ENCODE measurements at regions not wholly inside any gene's neighbourhood (a gene's known extent, or its start where the extent isn't known, plus 50 kb on each side); places are given as distances from the start of the nearest gene placed in this dataset.

- no peaks in the 10 kb centered on the region for H3K27me3 ChIP-seq (ENCODE audit: control insufficient read depth in 2 of 2, insufficient read depth in 2 of 2, low read length in 2 of 2)
- H3K27ac ChIP-seq (ENCODE audit: low read depth in 2 of 2, low read length in 2 of 2): no peak overlapping the region
- H3K4me1 ChIP-seq (ENCODE audit: control insufficient read depth in 2 of 2, insufficient read depth in 2 of 2, low read length in 2 of 2): no peaks in the 10 kb centered on the region
- no peaks in the 10 kb centered on the region for H3K9me3 ChIP-seq (ENCODE audit: control insufficient read depth in 2 of 2, low read length in 2 of 2)
- H3K9ac ChIP-seq (ENCODE audit: low read depth in 1 of 2, low read length in 2 of 2): no peak overlapping the region
- H3K36me3 ChIP-seq (ENCODE audit: control insufficient read depth in 2 of 2, insufficient read depth in 2 of 2, low read length in 2 of 2): no peaks in the 10 kb centered on the region
- H3K4me3 ChIP-seq (ENCODE audit: low read length in 2 of 2): no peak overlapping the region
Observed at GRCh38 chr12:127107744-127108143, 1159.2 kb upstream of the TMEM132C start.

GRCh38 chr12:127108360-127109215 lies 1158.4 kb upstream of the TMEM132C start:
- H3K27ac ChIP-seq (ENCODE audit: low read depth in 2 of 2, low read length in 2 of 2): no peak overlapping the region
- H3K4me3 ChIP-seq (ENCODE audit: low read length in 2 of 2): no peak overlapping the region
- no peaks in the 10 kb centered on the region for H3K27me3 ChIP-seq (ENCODE audit: control insufficient read depth in 2 of 2, insufficient read depth in 2 of 2, low read length in 2 of 2)
- no peaks in the 10 kb centered on the region for H3K4me1 ChIP-seq (ENCODE audit: control insufficient read depth in 2 of 2, insufficient read depth in 2 of 2, low read length in 2 of 2)
- no peaks in the 10 kb centered on the region for H3K36me3 ChIP-seq (ENCODE audit: control insufficient read depth in 2 of 2, insufficient read depth in 2 of 2, low read length in 2 of 2)
- no peaks in the 10 kb centered on the region for H3K9me3 ChIP-seq (ENCODE audit: control insufficient read depth in 2 of 2, low read length in 2 of 2)
- no peak overlapping the region for H3K9ac ChIP-seq (ENCODE audit: low read depth in 1 of 2, low read length in 2 of 2)

GRCh38 chr12:127113945-127114344 lies 1153.0 kb upstream of the TMEM132C start:
- H3K4me1 ChIP-seq (ENCODE audit: control insufficient read depth in 2 of 2, insufficient read depth in 2 of 2, low read length in 2 of 2): no peaks in the 10 kb centered on the region
- H3K9ac ChIP-seq (ENCODE audit: low read depth in 1 of 2, low read length in 2 of 2): no peak overlapping the region
- no peaks in the 10 kb centered on the region for H3K27me3 ChIP-seq (ENCODE audit: control insufficient read depth in 2 of 2, insufficient read depth in 2 of 2, low read length in 2 of 2)
- H3K27ac ChIP-seq (ENCODE audit: low read depth in 2 of 2, low read length in 2 of 2): no peak overlapping the region
- no peaks in the 10 kb centered on the region for H3K36me3 ChIP-seq (ENCODE audit: control insufficient read depth in 2 of 2, insufficient read depth in 2 of 2, low read length in 2 of 2)
- no peaks in the 10 kb centered on the region for H3K9me3 ChIP-seq (ENCODE audit: control insufficient read depth in 2 of 2, low read length in 2 of 2)
- H3K4me3 ChIP-seq (ENCODE audit: low read length in 2 of 2): no peak overlapping the region

- Histone ChIP-seq H3K9ac (ENCODE audit: low read depth in 1 of 2, low read length in 2 of 2) (no peak overlapping the region), H3K4me3 (ENCODE audit: low read length in 2 of 2) (no peak overlapping the region)
Observed at GRCh38 chr12:127115468-127116035, 1151.4 kb upstream of the TMEM132C start.

GRCh38 chr12:127118251-127118650 lies 1148.7 kb upstream of the TMEM132C start:
- H3K27ac ChIP-seq (ENCODE audit: low read depth in 2 of 2, low read length in 2 of 2): no peak overlapping the region
- no peaks in the 10 kb centered on the region for H3K4me1 ChIP-seq (ENCODE audit: control insufficient read depth in 2 of 2, insufficient read depth in 2 of 2, low read length in 2 of 2)

More at GRCh38 chr12:127115468-127116035, 1151.4 kb upstream of the TMEM132C start:
- no peaks in the 10 kb centered on the region for H3K36me3 ChIP-seq (ENCODE audit: control insufficient read depth in 2 of 2, insufficient read depth in 2 of 2, low read length in 2 of 2)
- no peak overlapping the region for H3K27ac ChIP-seq (ENCODE audit: low read depth in 2 of 2, low read length in 2 of 2)
- no peaks in the 10 kb centered on the region for H3K9me3 ChIP-seq (ENCODE audit: control insufficient read depth in 2 of 2, low read length in 2 of 2)
- H3K4me1 ChIP-seq (ENCODE audit: control insufficient read depth in 2 of 2, insufficient read depth in 2 of 2, low read length in 2 of 2): no peaks in the 10 kb centered on the region
- H3K27me3 ChIP-seq (ENCODE audit: control insufficient read depth in 2 of 2, insufficient read depth in 2 of 2, low read length in 2 of 2): no peaks in the 10 kb centered on the region

GRCh38 chr12:127119600-127120140 lies 1147.3 kb upstream of the TMEM132C start:
- Histone ChIP-seq H3K36me3 (ENCODE audit: control insufficient read depth in 2 of 2, insufficient read depth in 2 of 2, low read length in 2 of 2) (no peaks in the 10 kb centered on the region), H3K4me3 (ENCODE audit: low read length in 2 of 2) (no peak overlapping the region), H3K27ac (ENCODE audit: low read depth in 2 of 2, low read length in 2 of 2) (no peak overlapping the region), H3K9me3 (ENCODE audit: control insufficient read depth in 2 of 2, low read length in 2 of 2) (no peaks in the 10 kb centered on the region), H3K27me3 (ENCODE audit: control insufficient read depth in 2 of 2, insufficient read depth in 2 of 2, low read length in 2 of 2) (no peaks in the 10 kb centered on the region), H3K9ac (ENCODE audit: low read depth in 1 of 2, low read length in 2 of 2) (no peak overlapping the region), H3K4me1 (ENCODE audit: control insufficient read depth in 2 of 2, insufficient read depth in 2 of 2, low read length in 2 of 2) (no peaks in the 10 kb centered on the region)

More at GRCh38 chr12:127118251-127118650, 1148.7 kb upstream of the TMEM132C start:
- Histone ChIP-seq H3K36me3 (ENCODE audit: control insufficient read depth in 2 of 2, insufficient read depth in 2 of 2, low read length in 2 of 2) (no peaks in the 10 kb centered on the region), H3K9me3 (ENCODE audit: control insufficient read depth in 2 of 2, low read length in 2 of 2) (no peaks in the 10 kb centered on the region), H3K4me3 (ENCODE audit: low read length in 2 of 2) (no peak overlapping the region), H3K27me3 (ENCODE audit: control insufficient read depth in 2 of 2, insufficient read depth in 2 of 2, low read length in 2 of 2) (no peaks in the 10 kb centered on the region), H3K9ac (ENCODE audit: low read depth in 1 of 2, low read length in 2 of 2) (no peak overlapping the region)

- Histone ChIP-seq H3K9me3 (ENCODE audit: control insufficient read depth in 2 of 2, low read length in 2 of 2) (no peaks in the 10 kb centered on the region), H3K27ac (ENCODE audit: low read depth in 2 of 2, low read length in 2 of 2) (no peak overlapping the region), H3K27me3 (ENCODE audit: control insufficient read depth in 2 of 2, insufficient read depth in 2 of 2, low read length in 2 of 2) (no peaks in the 10 kb centered on the region), H3K4me1 (ENCODE audit: control insufficient read depth in 2 of 2, insufficient read depth in 2 of 2, low read length in 2 of 2) (no peaks in the 10 kb centered on the region), H3K9ac (ENCODE audit: low read depth in 1 of 2, low read length in 2 of 2) (no peak overlapping the region), H3K36me3 (ENCODE audit: control insufficient read depth in 2 of 2, insufficient read depth in 2 of 2, low read length in 2 of 2) (no peaks in the 10 kb centered on the region), H3K4me3 (ENCODE audit: low read length in 2 of 2) (no peak overlapping the region)
Observed at GRCh38 chr12:127120851-127121250, 1146.1 kb upstream of the TMEM132C start.

GRCh38 chr12:127121494-127122084 lies 1145.4 kb upstream of the TMEM132C start:
- no peaks in the 10 kb centered on the region for H3K27me3 ChIP-seq (ENCODE audit: control insufficient read depth in 2 of 2, insufficient read depth in 2 of 2, low read length in 2 of 2)
- no peak overlapping the region for H3K4me3 ChIP-seq (ENCODE audit: low read length in 2 of 2)
- H3K36me3 ChIP-seq (ENCODE audit: control insufficient read depth in 2 of 2, insufficient read depth in 2 of 2, low read length in 2 of 2): no peaks in the 10 kb centered on the region
- H3K9ac ChIP-seq (ENCODE audit: low read depth in 1 of 2, low read length in 2 of 2): no peak overlapping the region
- H3K9me3 ChIP-seq (ENCODE audit: control insufficient read depth in 2 of 2, low read length in 2 of 2): no peaks in the 10 kb centered on the region
- no peaks in the 10 kb centered on the region for H3K4me1 ChIP-seq (ENCODE audit: control insufficient read depth in 2 of 2, insufficient read depth in 2 of 2, low read length in 2 of 2)
- no peak overlapping the region for H3K27ac ChIP-seq (ENCODE audit: low read depth in 2 of 2, low read length in 2 of 2)

GRCh38 chr12:127125607-127126259 lies 1141.2 kb upstream of the TMEM132C start:
- Histone ChIP-seq H3K9me3 (ENCODE audit: control insufficient read depth in 2 of 2, low read length in 2 of 2) (no peaks in the 10 kb centered on the region), H3K4me3 (ENCODE audit: low read length in 2 of 2) (no peak overlapping the region), H3K9ac (ENCODE audit: low read depth in 1 of 2, low read length in 2 of 2) (no peak overlapping the region), H3K27me3 (ENCODE audit: control insufficient read depth in 2 of 2, insufficient read depth in 2 of 2, low read length in 2 of 2) (no peaks in the 10 kb centered on the region), H3K27ac (ENCODE audit: low read depth in 2 of 2, low read length in 2 of 2) (no peak overlapping the region), H3K36me3 (ENCODE audit: control insufficient read depth in 2 of 2, insufficient read depth in 2 of 2, low read length in 2 of 2) (no peaks in the 10 kb centered on the region), H3K4me1 (ENCODE audit: control insufficient read depth in 2 of 2, insufficient read depth in 2 of 2, low read length in 2 of 2) (no peaks in the 10 kb centered on the region)

- no peak overlapping the region for H3K4me3 ChIP-seq (ENCODE audit: low read length in 2 of 2)
- no peak overlapping the region for H3K27ac ChIP-seq (ENCODE audit: low read depth in 2 of 2, low read length in 2 of 2)
- H3K4me1 ChIP-seq (ENCODE audit: control insufficient read depth in 2 of 2, insufficient read depth in 2 of 2, low read length in 2 of 2): no peaks in the 10 kb centered on the region
- H3K36me3 ChIP-seq (ENCODE audit: control insufficient read depth in 2 of 2, insufficient read depth in 2 of 2, low read length in 2 of 2): no peaks in the 10 kb centered on the region
- no peaks in the 10 kb centered on the region for H3K9me3 ChIP-seq (ENCODE audit: control insufficient read depth in 2 of 2, low read length in 2 of 2)
- no peak overlapping the region for H3K9ac ChIP-seq (ENCODE audit: low read depth in 1 of 2, low read length in 2 of 2)
- no peaks in the 10 kb centered on the region for H3K27me3 ChIP-seq (ENCODE audit: control insufficient read depth in 2 of 2, insufficient read depth in 2 of 2, low read length in 2 of 2)
Observed at GRCh38 chr12:127126260-127126628, 1140.7 kb upstream of the TMEM132C start.
